ENCODE measurements at regions not wholly inside any gene's neighbourhood (a gene's known extent, or its start where the extent isn't known, plus 50 kb on each side); places are given as distances from the start of the nearest gene placed in this dataset.

DNA sequence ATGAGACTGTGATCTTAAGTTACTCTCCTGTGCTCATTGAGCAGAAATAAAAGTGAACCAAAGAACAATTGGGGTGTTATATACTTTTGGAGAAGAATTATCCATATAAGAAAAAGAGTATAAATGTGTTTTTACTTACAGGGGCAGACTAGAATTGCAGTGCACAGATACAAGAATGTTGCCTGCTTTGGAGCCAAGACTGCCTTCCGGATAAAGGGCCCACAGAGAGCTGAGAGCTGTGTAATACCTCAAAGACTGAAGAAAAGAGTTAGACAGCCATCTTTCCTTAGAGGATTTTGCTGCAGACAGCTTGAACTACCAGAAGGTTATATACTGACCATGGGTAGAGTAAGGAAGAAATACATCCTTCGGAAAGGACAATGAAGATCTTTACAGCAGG lies 1235.5 kb upstream of the CITED2 start:
- TF ChIP-seq POLR2AphosphoS5 (IDR thresholded peaks at IDR 0.05) (no peak), POLR2A (IDR thresholded peaks at IDR 0.05) (no peak)
- TF ChIP-seq, protein P1, sequence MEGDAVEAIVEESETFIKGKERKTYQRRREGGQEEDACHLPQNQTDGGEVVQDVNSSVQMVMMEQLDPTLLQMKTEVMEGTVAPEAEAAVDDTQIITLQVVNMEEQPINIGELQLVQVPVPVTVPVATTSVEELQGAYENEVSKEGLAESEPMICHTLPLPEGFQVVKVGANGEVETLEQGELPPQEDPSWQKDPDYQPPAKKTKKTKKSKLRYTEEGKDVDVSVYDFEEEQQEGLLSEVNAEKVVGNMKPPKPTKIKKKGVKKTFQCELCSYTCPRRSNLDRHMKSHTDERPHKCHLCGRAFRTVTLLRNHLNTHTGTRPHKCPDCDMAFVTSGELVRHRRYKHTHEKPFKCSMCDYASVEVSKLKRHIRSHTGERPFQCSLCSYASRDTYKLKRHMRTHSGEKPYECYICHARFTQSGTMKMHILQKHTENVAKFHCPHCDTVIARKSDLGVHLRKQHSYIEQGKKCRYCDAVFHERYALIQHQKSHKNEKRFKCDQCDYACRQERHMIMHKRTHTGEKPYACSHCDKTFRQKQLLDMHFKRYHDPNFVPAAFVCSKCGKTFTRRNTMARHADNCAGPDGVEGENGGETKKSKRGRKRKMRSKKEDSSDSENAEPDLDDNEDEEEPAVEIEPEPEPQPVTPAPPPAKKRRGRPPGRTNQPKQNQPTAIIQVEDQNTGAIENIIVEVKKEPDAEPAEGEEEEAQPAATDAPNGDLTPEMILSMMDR (IDR thresholded peaks at IDR 0.05): no peak
